ENCODE measurements at regions not wholly inside any gene's neighbourhood (a gene's known extent, or its start where the extent isn't known, plus 50 kb on each side); places are given as distances from the start of the nearest gene placed in this dataset.

GRCh38 chr13:74338341-74338740, 204.1 kb upstream of the KLF12 start:
- no peak for DNase-seq (ENCODE audit: low read depth)
- H3K4me3 ChIP-seq (ENCODE audit: low read depth, low read length): no peak overlapping the region

DNA sequence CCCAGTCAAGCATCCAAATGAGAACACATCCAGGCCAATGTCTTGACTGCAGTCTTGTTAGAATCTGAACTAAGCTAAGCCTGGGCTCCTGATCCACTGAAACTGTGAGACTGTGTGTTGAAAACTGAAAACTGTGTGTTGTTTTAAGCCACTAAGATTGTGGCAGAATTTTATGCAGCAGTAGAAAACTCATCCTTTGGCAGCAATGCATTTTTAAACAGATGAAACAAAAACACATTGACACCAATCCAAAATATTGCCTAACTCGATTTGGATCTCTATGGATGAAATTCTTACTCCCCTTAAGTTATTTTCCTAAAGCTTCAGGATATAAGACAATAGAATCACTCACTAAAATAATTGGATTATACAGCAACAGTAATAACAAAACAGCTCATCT, 202.3 kb upstream of the KLF12 start:
- TF ChIP-seq, protein P1, sequence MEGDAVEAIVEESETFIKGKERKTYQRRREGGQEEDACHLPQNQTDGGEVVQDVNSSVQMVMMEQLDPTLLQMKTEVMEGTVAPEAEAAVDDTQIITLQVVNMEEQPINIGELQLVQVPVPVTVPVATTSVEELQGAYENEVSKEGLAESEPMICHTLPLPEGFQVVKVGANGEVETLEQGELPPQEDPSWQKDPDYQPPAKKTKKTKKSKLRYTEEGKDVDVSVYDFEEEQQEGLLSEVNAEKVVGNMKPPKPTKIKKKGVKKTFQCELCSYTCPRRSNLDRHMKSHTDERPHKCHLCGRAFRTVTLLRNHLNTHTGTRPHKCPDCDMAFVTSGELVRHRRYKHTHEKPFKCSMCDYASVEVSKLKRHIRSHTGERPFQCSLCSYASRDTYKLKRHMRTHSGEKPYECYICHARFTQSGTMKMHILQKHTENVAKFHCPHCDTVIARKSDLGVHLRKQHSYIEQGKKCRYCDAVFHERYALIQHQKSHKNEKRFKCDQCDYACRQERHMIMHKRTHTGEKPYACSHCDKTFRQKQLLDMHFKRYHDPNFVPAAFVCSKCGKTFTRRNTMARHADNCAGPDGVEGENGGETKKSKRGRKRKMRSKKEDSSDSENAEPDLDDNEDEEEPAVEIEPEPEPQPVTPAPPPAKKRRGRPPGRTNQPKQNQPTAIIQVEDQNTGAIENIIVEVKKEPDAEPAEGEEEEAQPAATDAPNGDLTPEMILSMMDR (IDR thresholded peaks at IDR 0.05; ENCODE audit: insufficient read depth, low read depth, low read length, missing control alignments): no peak
- no peak for DNase-seq (ENCODE audit: low read depth)
- H3K4me3 ChIP-seq (ENCODE audit: low read depth, low read length): no peak overlapping the region

More at GRCh38 chr13:74338341-74338740, 204.1 kb upstream of the KLF12 start:
- TF ChIP-seq, protein P1 (IDR thresholded peaks at IDR 0.05; ENCODE audit: insufficient read depth, low read depth, low read length, missing control alignments): no peak

GRCh38 chr13:74335370-74335769, 201.2 kb upstream of the KLF12 start:
- TF ChIP-seq, protein P1 (IDR thresholded peaks at IDR 0.05; ENCODE audit: insufficient read depth, low read depth, low read length, missing control alignments): no peak
- DNase-seq (ENCODE audit: low read depth): no peak
- H3K4me3 ChIP-seq (ENCODE audit: low read depth, low read length): no peak overlapping the region

DNA sequence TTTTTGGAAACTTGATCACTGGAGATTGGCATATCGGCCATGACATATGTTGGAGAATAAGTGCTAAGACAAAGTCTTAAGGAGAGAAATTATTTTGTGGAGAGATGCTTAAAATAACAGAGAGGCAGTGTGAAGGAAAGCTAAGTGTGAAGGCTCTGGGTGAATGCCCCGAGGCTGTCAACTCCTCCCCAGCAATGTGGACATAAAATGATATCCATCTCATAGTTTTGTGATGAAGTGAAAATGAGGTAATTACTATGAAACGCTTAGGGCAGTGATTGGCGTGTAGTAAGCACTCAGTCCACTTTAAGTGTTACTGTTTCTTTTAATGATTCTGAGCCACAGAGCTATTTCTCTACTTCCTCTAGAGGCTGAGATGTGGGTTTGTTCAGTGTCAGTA, 195.8 kb upstream of the KLF12 start:
- TF ChIP-seq, protein P1 (IDR thresholded peaks at IDR 0.05; ENCODE audit: insufficient read depth, low read depth, low read length, missing control alignments): no peak
- no peak for DNase-seq (ENCODE audit: low read depth)
- H3K4me3 ChIP-seq (ENCODE audit: low read depth, low read length): no peak overlapping the region

DNA sequence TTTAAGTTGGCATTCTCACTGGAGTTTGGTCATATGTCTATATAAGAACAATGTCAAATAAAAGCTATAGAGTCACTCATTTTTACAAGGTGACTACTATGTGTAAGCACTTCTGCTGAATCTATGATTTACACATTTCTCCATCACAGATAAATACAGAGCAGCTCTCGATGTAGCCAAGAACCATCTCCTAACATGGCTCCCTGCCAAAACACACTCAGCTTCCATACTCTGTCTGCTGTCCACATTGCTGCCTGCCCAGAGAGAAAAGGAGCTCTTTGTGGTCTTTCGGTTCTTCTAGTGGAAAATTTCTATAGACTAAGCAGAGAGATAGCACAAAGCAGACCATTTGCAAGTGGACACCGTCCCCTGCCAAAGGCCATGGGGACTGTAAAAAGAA, 190.9 kb upstream of the KLF12 start:
- DNase-seq (ENCODE audit: low read depth): no peak
- TF ChIP-seq, protein P1 (IDR thresholded peaks at IDR 0.05; ENCODE audit: insufficient read depth, low read depth, low read length, missing control alignments): no peak
- H3K4me3 ChIP-seq (ENCODE audit: low read depth, low read length): no peak overlapping the region

DNA sequence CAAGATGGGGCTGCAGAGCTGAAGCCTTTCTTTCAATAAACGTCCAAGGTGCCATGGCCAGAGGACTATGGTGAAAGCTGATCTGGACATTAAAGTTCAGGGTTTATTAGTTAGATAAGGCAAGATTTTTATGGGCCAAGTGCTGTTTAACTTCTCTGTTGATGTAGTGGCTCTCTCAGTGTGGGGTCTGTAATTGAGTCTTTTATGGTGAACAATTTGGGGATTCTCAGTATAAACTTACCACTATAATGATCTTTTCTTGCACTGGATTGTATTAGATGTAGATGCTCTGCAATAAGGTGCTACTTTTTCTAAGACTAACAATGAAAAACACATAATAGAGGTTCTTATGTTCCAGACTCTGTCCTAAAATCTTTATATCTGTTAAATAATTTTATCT, 190.1 kb upstream of the KLF12 start:
- no peak for DNase-seq (ENCODE audit: low read depth)
- TF ChIP-seq, protein P1 (IDR thresholded peaks at IDR 0.05; ENCODE audit: insufficient read depth, low read depth, low read length, missing control alignments): no peak

DNA sequence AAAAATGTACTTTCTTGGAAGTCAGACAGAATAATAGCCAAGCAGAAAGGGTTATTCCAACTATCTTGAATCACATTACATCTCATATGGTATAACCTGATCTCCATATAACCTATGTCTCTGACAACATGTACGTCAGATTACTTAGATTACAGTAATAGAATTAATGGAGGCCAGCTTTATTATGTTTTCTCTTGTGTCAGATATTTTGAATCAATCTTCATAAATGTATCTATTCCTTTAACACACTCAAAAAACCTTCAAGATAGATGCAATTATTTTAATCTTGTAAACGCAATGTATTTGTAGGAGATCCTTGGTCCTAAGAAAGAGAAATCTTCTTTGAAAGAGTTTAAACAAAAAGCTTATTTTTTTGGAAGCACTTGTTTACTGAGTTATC, 188.4 kb upstream of the KLF12 start:
- no peak for DNase-seq (ENCODE audit: low read depth)
- H3K4me3 ChIP-seq (ENCODE audit: low read depth, low read length): no peak overlapping the region
- TF ChIP-seq, protein P1 (IDR thresholded peaks at IDR 0.05; ENCODE audit: insufficient read depth, low read depth, low read length, missing control alignments): no peak

More for the DNA sequence above, 190.1 kb upstream of the KLF12 start:
- H3K4me3 ChIP-seq (ENCODE audit: low read depth, low read length): no peak overlapping the region
